ENCODE measurements at regions not wholly inside any gene's neighbourhood (a gene's known extent, or its start where the extent isn't known, plus 50 kb on each side); places are given as distances from the start of the nearest gene placed in this dataset.

GRCh38 chr7:97468493-97468892, 263.4 kb upstream of the TAC1 start:
- Mint-ChIP-seq H3K27ac (ENCODE audit: unreplicated experiment) (no peak overlapping the region), H3K9me3 (ENCODE audit: unreplicated experiment) (no peaks in the 10 kb centered on the region), H3K4me3 (ENCODE audit: unreplicated experiment) (no peak overlapping the region), H3K27me3 (ENCODE audit: low read depth, unreplicated experiment) (peaks cover 2% of the 10 kb centered on the region), H3K4me1 (ENCODE audit: low read depth, unreplicated experiment) (no peaks in the 10 kb centered on the region), H3K36me3 (ENCODE audit: low read depth, unreplicated experiment) (no peaks in the 10 kb centered on the region)
- no peak overlapping the region for H3K9ac ChIP-seq (ENCODE audit: low read length)
- no peaks in the 10 kb centered on the region for H3K36me3 ChIP-seq (ENCODE audit: insufficient read depth, low read length)
- no peak overlapping the region for H3K4me3 ChIP-seq (ENCODE audit: insufficient read depth, low read depth, low read length)
- H3K4me1 ChIP-seq (ENCODE audit: insufficient read depth, low read length): no peaks in the 10 kb centered on the region
- no peaks in the 10 kb centered on the region for H4K20me1 ChIP-seq (ENCODE audit: insufficient read depth, low read length)
- no peaks in the 10 kb centered on the region for H3K9me3 ChIP-seq (ENCODE audit: insufficient read depth, low read depth, low read length)
- no peak overlapping the region for H2AFZ ChIP-seq (ENCODE audit: low read depth, low read length)
- no peaks in the 10 kb centered on the region for H3K79me2 ChIP-seq (ENCODE audit: insufficient read depth, low read length)
- H3K27me3 ChIP-seq (ENCODE audit: insufficient read depth, low read length): no peaks in the 10 kb centered on the region
- DNase-seq (ENCODE audit: low read depth) (no peak), FAIRE-seq (no peak)
- no peak for TF ChIP-seq CTCF (IDR thresholded peaks at IDR 0.05; ENCODE audit: insufficient read depth, low read depth, low read length)
- no peak for TF ChIP-seq EZH2 (IDR thresholded peaks at IDR 0.05; ENCODE audit: insufficient read depth, low read length)
- no peak overlapping the region for H3K4me2 ChIP-seq (ENCODE audit: low read length)
- H3K27ac ChIP-seq (ENCODE audit: low read depth, low read length): no peak overlapping the region

GRCh38 chr7:97470726-97471125, 261.2 kb upstream of the TAC1 start:
- no peaks in the 10 kb centered on the region for H4K20me1 ChIP-seq (ENCODE audit: insufficient read depth, low read length)
- FAIRE-seq (no peak), DNase-seq (ENCODE audit: low read depth) (no peak)
- no peak overlapping the region for H3K27ac ChIP-seq (ENCODE audit: low read depth, low read length)
- H3K4me1 ChIP-seq (ENCODE audit: insufficient read depth, low read length): no peaks in the 10 kb centered on the region
- no peak overlapping the region for H3K4me2 ChIP-seq (ENCODE audit: low read length)
- H3K4me3 Mint-ChIP-seq (ENCODE audit: unreplicated experiment): no peak overlapping the region
- no peaks in the 10 kb centered on the region for H3K36me3 ChIP-seq (ENCODE audit: insufficient read depth, low read length)
- H3K36me3 Mint-ChIP-seq (ENCODE audit: low read depth, unreplicated experiment): no peaks in the 10 kb centered on the region
- H3K27me3 ChIP-seq (ENCODE audit: insufficient read depth, low read length): no peaks in the 10 kb centered on the region
- no peak overlapping the region for H2AFZ ChIP-seq (ENCODE audit: low read depth, low read length)
- no peak overlapping the region for H3K9ac ChIP-seq (ENCODE audit: low read length)
- H3K27me3 Mint-ChIP-seq (ENCODE audit: low read depth, unreplicated experiment): peaks cover 2% of the 10 kb centered on the region
- H3K27ac Mint-ChIP-seq (ENCODE audit: unreplicated experiment): no peak overlapping the region
- no peaks in the 10 kb centered on the region for H3K9me3 ChIP-seq (ENCODE audit: insufficient read depth, low read depth, low read length)
- no peak for TF ChIP-seq CTCF (IDR thresholded peaks at IDR 0.05; ENCODE audit: insufficient read depth, low read depth, low read length)
- TF ChIP-seq EZH2 (IDR thresholded peaks at IDR 0.05; ENCODE audit: insufficient read depth, low read length): no peak
- no peak overlapping the region for H3K4me3 ChIP-seq (ENCODE audit: insufficient read depth, low read depth, low read length)
- H3K9me3 Mint-ChIP-seq (ENCODE audit: unreplicated experiment): no peaks in the 10 kb centered on the region
- no peaks in the 10 kb centered on the region for H3K4me1 Mint-ChIP-seq (ENCODE audit: low read depth, unreplicated experiment)
- H3K79me2 ChIP-seq (ENCODE audit: insufficient read depth, low read length): no peaks in the 10 kb centered on the region

GRCh38 chr7:97471491-97471890, 260.4 kb upstream of the TAC1 start:
- H3K79me2 ChIP-seq (ENCODE audit: insufficient read depth, low read length): no peaks in the 10 kb centered on the region
- peaks cover 2% of the 10 kb centered on the region for H3K27me3 Mint-ChIP-seq (ENCODE audit: low read depth, unreplicated experiment)
- no peak for DNase-seq (ENCODE audit: low read depth)
- no peaks in the 10 kb centered on the region for H3K9me3 Mint-ChIP-seq (ENCODE audit: unreplicated experiment)
- H3K9ac ChIP-seq (ENCODE audit: low read length): no peak overlapping the region
- H3K4me3 ChIP-seq (ENCODE audit: insufficient read depth, low read depth, low read length): no peak overlapping the region
- H3K27ac Mint-ChIP-seq (ENCODE audit: unreplicated experiment): no peak overlapping the region
- FAIRE-seq: no peak
- H2AFZ ChIP-seq (ENCODE audit: low read depth, low read length): no peak overlapping the region
- H3K9me3 ChIP-seq (ENCODE audit: insufficient read depth, low read depth, low read length): no peaks in the 10 kb centered on the region
- H3K4me1 ChIP-seq (ENCODE audit: insufficient read depth, low read length): no peaks in the 10 kb centered on the region
- H3K36me3 Mint-ChIP-seq (ENCODE audit: low read depth, unreplicated experiment): no peaks in the 10 kb centered on the region
- H4K20me1 ChIP-seq (ENCODE audit: insufficient read depth, low read length): no peaks in the 10 kb centered on the region
- H3K27ac ChIP-seq (ENCODE audit: low read depth, low read length): no peak overlapping the region
- H3K27me3 ChIP-seq (ENCODE audit: insufficient read depth, low read length): no peaks in the 10 kb centered on the region
- H3K4me1 Mint-ChIP-seq (ENCODE audit: low read depth, unreplicated experiment): no peaks in the 10 kb centered on the region
- no peak overlapping the region for H3K4me2 ChIP-seq (ENCODE audit: low read length)
- no peak overlapping the region for H3K4me3 Mint-ChIP-seq (ENCODE audit: unreplicated experiment)
- TF ChIP-seq CTCF (IDR thresholded peaks at IDR 0.05; ENCODE audit: insufficient read depth, low read depth, low read length) (no peak), EZH2 (IDR thresholded peaks at IDR 0.05; ENCODE audit: insufficient read depth, low read length) (no peak)
- no peaks in the 10 kb centered on the region for H3K36me3 ChIP-seq (ENCODE audit: insufficient read depth, low read length)

All from astrocyte (in vitro differentiated cells and primary cell).